K562 (cell line): ENCODE measurements at regions not wholly inside any gene's neighbourhood (a gene's known extent, or its start where the extent isn't known, plus 50 kb on each side); places are given as distances from the start of the nearest gene placed in this dataset.

Experiments used
- ATAC-seq: fragments of 200-7000 bp; cut with Tn5 transposase; 3 replicates; pipeline ENCODE4 v1.9.1; 2020; ENCODE audit warnings: moderate library complexity
- BruUV-seq: library from RNA; stranded (reverse); fragments of 400-500 nt; replicated peaks from 2 replicates; lab custom pipeline; 2021; lab: Mats Ljungman, UMichigan
- CTCF ChIA-PET: fragments of 300-600 bp; formaldehyde crosslinking; extraction: SDS; loops from one replicate; lab custom pipeline; 2021; ENCODE audit warnings: low intra/inter-chr PET ratio; lab: Yijun Ruan, JAX
- POLR2A ChIA-PET: fragments of 300-600, 350-650 bp; sonication (Branson Sonifier 250); formaldehyde crosslinking; extraction: SDS; loops from one replicate; lab custom pipeline; 2021; ENCODE audit warnings: antibody characterized with exemption, inconsistent platforms; lab: Yijun Ruan, JAX
- DNase-seq, 4 experiments: peaks; one replicate each; pipeline versions ENCODE4 v3.0.0 to v3.0.0-alpha.2; 2011 to 2018; ENCODE audit warnings: low spot score in 3 of 4, mixed read lengths in 3 of 4; ENCODE audit errors: extremely low read depth in 1 of 4
- FAIRE-seq: peaks from 2 replicates; lab custom pipeline; 2011; peaks lifted over from hg19 to GRCh38; lab: Jason Lieb, UNC
- H2AFZ ChIP-seq: 2 replicates; pipeline ENCODE4 v1.6.0; 2011; ENCODE audit warnings: low read depth, low read length, control low read depth, inconsistent platforms
- H3K27ac ChIP-seq: fragments of 200-600 bp; 3 replicates; pipeline ENCODE4 v1.8.0; 2011; ENCODE audit warnings: low read depth, mild to moderate bottlenecking, control low read depth, inconsistent platforms, low read length, moderate library complexity, mixed read lengths; ENCODE audit errors: extremely low read depth
- H3K27me3 ChIP-seq, 2 experiments: fragments of 300-600 bp in 1 of 2; 2 replicates in 1 of 2; 3 replicates in 1 of 2; pipeline versions ENCODE4 v1.6.0 to v1.8.0; 2011; ENCODE audit warnings: inconsistent platforms in 2 of 2, low read length in 2 of 2, mild to moderate bottlenecking in 1 of 2, mixed read lengths in 1 of 2, moderate library complexity in 1 of 2; ENCODE audit not compliant: control insufficient read depth in 2 of 2, insufficient read depth in 2 of 2
- H3K36me3 ChIP-seq: fragments of 300-600 bp; 3 replicates; pipeline ENCODE4 v1.8.0; 2011; ENCODE audit warnings: mild to moderate bottlenecking, low read length, inconsistent platforms; ENCODE audit not compliant: control insufficient read depth, insufficient read depth
- H3K4me1 ChIP-seq, 2 experiments: fragments of 200-600 bp in 1 of 2; replicated peaks in 1 of 2; 2 replicates in 1 of 2; 3 replicates in 1 of 2; pipeline versions ENCODE4 v1.5.1 to v1.8.0; 2011; ENCODE audit warnings: inconsistent platforms in 2 of 2, low read length in 2 of 2, mild to moderate bottlenecking in 1 of 2, mixed read lengths in 1 of 2, moderate library complexity in 1 of 2; ENCODE audit not compliant: control insufficient read depth in 2 of 2, insufficient read depth in 2 of 2
- H3K4me2 ChIP-seq: 2 replicates; pipeline ENCODE4 v1.6.1; 2011; ENCODE audit warnings: low read length, control low read depth, inconsistent platforms, mixed read lengths; ENCODE audit not compliant: insufficient read depth
- H3K4me3 ChIP-seq: fragments of 200-600 bp; sonication (generic), shearing (Covaris generic); 2 replicates; pipeline ENCODE4 v1.5.1; 2016; ENCODE audit warnings: control low read depth, inconsistent platforms
- H3K79me2 ChIP-seq: fragments of 200-600 bp; 3 replicates; pipeline ENCODE4 v1.8.0; 2011; ENCODE audit warnings: low read length, inconsistent platforms; ENCODE audit not compliant: control insufficient read depth, insufficient read depth
- H3K9ac ChIP-seq, 2 experiments: 2 replicates each; pipeline versions ENCODE4 v1.6.0 to v1.6.1; 2011; ENCODE audit warnings: low read depth in 2 of 2, low read length in 2 of 2, control low read depth in 1 of 2, inconsistent platforms in 1 of 2, mild to moderate bottlenecking in 1 of 2, mixed read lengths in 1 of 2; ENCODE audit not compliant: insufficient read depth in 1 of 2
- H3K9me1 ChIP-seq: one replicate; pipeline ENCODE4 v1.6.0; 2011; ENCODE audit warnings: inconsistent platforms, mild to moderate bottlenecking, low read length, moderate library complexity; ENCODE audit not compliant: control insufficient read depth, insufficient read depth
- H3K9me3 ChIP-seq: replicated peaks from 2 replicates; pipeline ENCODE4 v1.5.1; 2011; ENCODE audit warnings: low read depth, low read length, inconsistent platforms; ENCODE audit not compliant: control insufficient read depth, insufficient read depth
- H4K20me1 ChIP-seq: replicated peaks from 2 replicates; pipeline ENCODE4 v1.6.1; 2011; ENCODE audit warnings: low read length, inconsistent platforms, mixed read lengths; ENCODE audit not compliant: control insufficient read depth, insufficient read depth
- E2F4 ChIP-seq: sonication (generic); formaldehyde crosslinking; IDR thresholded peaks from 2 replicates; pipeline ENCODE4 v1.8.0; 2022; ENCODE audit warnings: mild to moderate bottlenecking, low read depth, missing genetic modification reagents
- NCOR1 ChIP-seq: fragments of 450-650 bp; IDR thresholded peaks from 2 replicates; pipeline ENCODE4 v1.6.1; 2016; ENCODE audit warnings: mild to moderate bottlenecking, moderate library complexity
- RHOXF2B ChIP-seq: fragments of 250-450 bp; sonication (Bioruptor Pico); conservative IDR thresholded peaks from 2 replicates; pipeline ENCODE4 v1.5.1; 2021
- STAT5B ChIP-seq: fragments of 250-450 bp; sonication (Bioruptor Pico); IDR thresholded peaks from 2 replicates; pipeline ENCODE4 v1.8.0; 2021; ENCODE audit warnings: mild to moderate bottlenecking, inconsistent platforms
- ZFX ChIP-seq: sonication (generic); formaldehyde crosslinking; IDR thresholded peaks from 2 replicates; pipeline ENCODE4 v1.8.0; 2022; ENCODE audit warnings: mild to moderate bottlenecking, missing genetic modification reagents, moderate library complexity
- ZNF280A ChIP-seq: fragments of 450-650 bp; IDR thresholded peaks from 2 replicates; pipeline ENCODE4 v1.6.1; 2018; ENCODE audit warnings: mild to moderate bottlenecking, low read depth; ENCODE audit not compliant: partially characterized antibody
- WGBS: fragments of 100-300 bp; shearing (Covaris generic); methylation state at CpG from one replicate; pipeline ENCODE4 v1.1.6; 2016; ENCODE audit warnings: low coverage, mixed read lengths; ENCODE audit not compliant: insufficient coverage; ENCODE audit errors: missing lambda C conversion rate; 5-methylcytosine and 5-hydroxymethylcytosine counted together
- in situ Hi-C: fragments of 300-500 bp; cut with MboI; formaldehyde crosslinking; loops from 4 replicates; pipeline ENCODE4 v1.15.0; 2018; ENCODE audit warnings: inconsistent platforms, mixed read lengths
- intact Hi-C: fragments of 100-400 bp; cut with micrococcal nuclease; formaldehyde crosslinking; loops from 2 replicates; pipeline ENCODE4 v1.14.2; 2022
- TF ChIP-seq, protein P1 (sequence below): fragments of 450-650 bp; formaldehyde crosslinking; IDR thresholded peaks from 2 replicates; pipeline ENCODE4 v1.4.0; 2020; ENCODE audit warnings: mild to moderate bottlenecking, mixed read lengths
- TF ChIP-seq, protein P2 (sequence below): fragments of 250-450 bp; sonication (Bioruptor Pico); IDR thresholded peaks from 2 replicates; pipeline ENCODE4 v1.4.0; 2020
- TF ChIP-seq, protein P3 (sequence below): fragments of 250-450 bp; sonication (Bioruptor Pico); IDR thresholded peaks from 2 replicates; pipeline ENCODE4 v1.5.0; 2021

- TF ChIP-seq, protein P1, sequence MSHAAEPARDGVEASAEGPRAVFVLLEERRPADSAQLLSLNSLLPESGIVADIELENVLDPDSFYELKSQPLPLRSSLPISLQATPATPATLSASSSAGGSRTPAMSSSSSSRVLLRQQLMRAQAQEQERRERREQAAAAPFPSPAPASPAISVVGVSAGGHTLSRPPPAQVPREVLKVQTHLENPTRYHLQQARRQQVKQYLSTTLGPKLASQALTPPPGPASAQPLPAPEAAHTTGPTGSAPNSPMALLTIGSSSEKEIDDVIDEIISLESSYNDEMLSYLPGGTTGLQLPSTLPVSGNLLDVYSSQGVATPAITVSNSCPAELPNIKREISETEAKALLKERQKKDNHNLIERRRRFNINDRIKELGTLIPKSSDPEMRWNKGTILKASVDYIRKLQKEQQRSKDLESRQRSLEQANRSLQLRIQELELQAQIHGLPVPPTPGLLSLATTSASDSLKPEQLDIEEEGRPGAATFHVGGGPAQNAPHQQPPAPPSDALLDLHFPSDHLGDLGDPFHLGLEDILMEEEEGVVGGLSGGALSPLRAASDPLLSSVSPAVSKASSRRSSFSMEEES (CRISPR knock-in tag), result no peak
- TF ChIP-seq RHOXF2B (CRISPR knock-in tag), result no peak
These were observed 68.8 kb downstream of the GLI2 start (continued) for GRCh38 chr2:120804459-120804858.

DNA sequence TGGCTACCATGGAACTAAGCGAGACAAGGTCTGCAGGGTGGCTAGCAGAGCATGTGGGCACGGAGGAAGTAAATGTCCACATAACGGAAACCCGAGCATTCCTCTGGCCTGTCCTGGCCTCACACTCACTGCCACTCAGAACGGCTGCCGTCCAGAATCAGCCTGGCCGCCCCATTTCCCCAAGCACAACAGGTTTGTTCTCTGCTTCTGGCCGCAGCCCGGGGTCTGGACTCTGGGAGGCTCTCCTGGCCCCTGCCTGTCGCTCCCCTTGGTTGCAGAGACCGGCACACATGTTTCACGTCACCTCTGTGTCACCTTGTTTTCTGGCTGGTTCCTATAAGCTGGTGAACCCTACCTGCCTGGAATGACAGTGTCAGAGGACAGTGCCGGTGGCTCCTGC, 69.3 kb downstream of the GLI2 start:
- Histone ChIP-seq H3K9me3 (no peaks in the 10 kb centered on the region), H3K4me2 (no peak overlapping the region), H3K79me2 (no peaks in the 10 kb centered on the region), H4K20me1 (0 out of 2 replicates have a peak, but pooled peaks cover 3% of the 10 kb centered on the region), H2AFZ (no peak overlapping the region), H3K4me1 (0 out of 5 replicates have a peak, but pooled peaks cover 0 to 3% of the 10 kb centered on the region in 2 experiments), H3K9me1 (no peaks in the 10 kb centered on the region), H3K9ac (no peak overlapping the region), H3K36me3 (no peaks in the 10 kb centered on the region), H3K27ac (no peak overlapping the region), H3K4me3 (no peak overlapping the region), H3K27me3 (peaks cover 23 to 66% of the 10 kb centered on the region in 2 experiments; a peak in 4 of 5 replicates)
- BruUV-seq, result no TSS peak
- no peak for DNase-seq
- ChIA-PET POLR2A (no interaction called here), CTCF (no interaction called here)
- 0% methylated on average over 12 of the region's 13 CpGs for WGBS
- no peak for FAIRE-seq
- in situ Hi-C loops (no loop called here), intact Hi-C loops (no loop called here)
- no peak for ATAC-seq
- TF ChIP-seq ZFX (CRISPR knock-in tag), result no peak
- TF ChIP-seq ZNF280A, result no peak
- no peak for TF ChIP-seq NCOR1
- TF ChIP-seq STAT5B (CRISPR knock-in tag), result no peak
- TF ChIP-seq, protein P2, sequence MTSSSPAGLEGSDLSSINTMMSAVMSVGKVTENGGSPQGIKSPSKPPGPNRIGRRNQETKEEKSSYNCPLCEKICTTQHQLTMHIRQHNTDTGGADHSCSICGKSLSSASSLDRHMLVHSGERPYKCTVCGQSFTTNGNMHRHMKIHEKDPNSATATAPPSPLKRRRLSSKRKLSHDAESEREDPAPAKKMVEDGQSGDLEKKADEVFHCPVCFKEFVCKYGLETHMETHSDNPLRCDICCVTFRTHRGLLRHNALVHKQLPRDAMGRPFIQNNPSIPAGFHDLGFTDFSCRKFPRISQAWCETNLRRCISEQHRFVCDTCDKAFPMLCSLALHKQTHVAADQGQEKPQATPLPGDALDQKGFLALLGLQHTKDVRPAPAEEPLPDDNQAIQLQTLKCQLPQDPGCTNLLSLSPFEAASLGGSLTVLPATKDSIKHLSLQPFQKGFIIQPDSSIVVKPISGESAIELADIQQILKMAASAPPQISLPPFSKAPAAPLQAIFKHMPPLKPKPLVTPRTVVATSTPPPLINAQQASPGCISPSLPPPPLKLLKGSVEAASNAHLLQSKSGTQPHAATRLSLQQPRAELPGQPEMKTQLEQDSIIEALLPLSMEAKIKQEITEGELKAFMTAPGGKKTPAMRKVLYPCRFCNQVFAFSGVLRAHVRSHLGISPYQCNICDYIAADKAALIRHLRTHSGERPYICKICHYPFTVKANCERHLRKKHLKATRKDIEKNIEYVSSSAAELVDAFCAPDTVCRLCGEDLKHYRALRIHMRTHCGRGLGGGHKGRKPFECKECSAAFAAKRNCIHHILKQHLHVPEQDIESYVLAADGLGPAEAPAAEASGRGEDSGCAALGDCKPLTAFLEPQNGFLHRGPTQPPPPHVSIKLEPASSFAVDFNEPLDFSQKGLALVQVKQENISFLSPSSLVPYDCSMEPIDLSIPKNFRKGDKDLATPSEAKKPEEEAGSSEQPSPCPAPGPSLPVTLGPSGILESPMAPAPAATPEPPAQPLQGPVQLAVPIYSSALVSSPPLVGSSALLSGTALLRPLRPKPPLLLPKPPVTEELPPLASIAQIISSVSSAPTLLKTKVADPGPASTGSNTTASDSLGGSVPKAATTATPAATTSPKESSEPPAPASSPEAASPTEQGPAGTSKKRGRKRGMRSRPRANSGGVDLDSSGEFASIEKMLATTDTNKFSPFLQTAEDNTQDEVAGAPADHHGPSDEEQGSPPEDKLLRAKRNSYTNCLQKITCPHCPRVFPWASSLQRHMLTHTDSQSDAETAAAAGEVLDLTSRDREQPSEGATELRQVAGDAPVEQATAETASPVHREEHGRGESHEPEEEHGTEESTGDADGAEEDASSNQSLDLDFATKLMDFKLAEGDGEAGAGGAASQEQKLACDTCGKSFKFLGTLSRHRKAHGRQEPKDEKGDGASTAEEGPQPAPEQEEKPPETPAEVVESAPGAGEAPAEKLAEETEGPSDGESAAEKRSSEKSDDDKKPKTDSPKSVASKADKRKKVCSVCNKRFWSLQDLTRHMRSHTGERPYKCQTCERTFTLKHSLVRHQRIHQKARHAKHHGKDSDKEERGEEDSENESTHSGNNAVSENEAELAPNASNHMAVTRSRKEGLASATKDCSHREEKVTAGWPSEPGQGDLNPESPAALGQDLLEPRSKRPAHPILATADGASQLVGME (CRISPR knock-in tag), result no peak
- TF ChIP-seq, protein P3, sequence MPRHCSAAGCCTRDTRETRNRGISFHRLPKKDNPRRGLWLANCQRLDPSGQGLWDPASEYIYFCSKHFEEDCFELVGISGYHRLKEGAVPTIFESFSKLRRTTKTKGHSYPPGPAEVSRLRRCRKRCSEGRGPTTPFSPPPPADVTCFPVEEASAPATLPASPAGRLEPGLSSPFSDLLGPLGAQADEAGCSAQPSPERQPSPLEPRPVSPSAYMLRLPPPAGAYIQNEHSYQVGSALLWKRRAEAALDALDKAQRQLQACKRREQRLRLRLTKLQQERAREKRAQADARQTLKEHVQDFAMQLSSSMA, result no peak
- TF ChIP-seq E2F4 (CRISPR knock-in tag), result no peak
